ENCODE measurements at regions not wholly inside any gene's neighbourhood (a gene's known extent, or its start where the extent isn't known, plus 50 kb on each side); places are given as distances from the start of the nearest gene placed in this dataset.

DNA sequence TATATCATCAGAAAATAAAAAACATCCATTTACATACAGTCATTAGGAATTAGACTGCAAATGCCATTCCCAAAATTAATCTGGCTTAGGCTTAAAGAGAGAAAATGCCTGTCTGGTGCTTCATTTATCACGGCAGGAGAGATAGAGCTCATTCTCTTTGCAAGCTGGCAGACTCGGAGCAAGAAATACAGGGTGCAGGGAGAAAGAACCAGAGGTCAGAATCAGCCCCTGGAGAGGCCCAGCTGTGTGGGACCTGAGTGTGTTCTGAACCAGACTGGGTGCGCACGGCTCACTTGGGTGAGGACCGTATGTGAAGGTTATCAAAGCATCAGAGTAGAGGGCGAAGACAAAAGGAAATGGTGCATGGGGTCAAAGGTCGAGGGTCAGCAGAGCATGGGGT lies 227.8 kb downstream of the ACKR3 start:
- no peak for TF ChIP-seq POLR2AphosphoS5 (IDR thresholded peaks at IDR 0.05)
- TF ChIP-seq, protein P1, sequence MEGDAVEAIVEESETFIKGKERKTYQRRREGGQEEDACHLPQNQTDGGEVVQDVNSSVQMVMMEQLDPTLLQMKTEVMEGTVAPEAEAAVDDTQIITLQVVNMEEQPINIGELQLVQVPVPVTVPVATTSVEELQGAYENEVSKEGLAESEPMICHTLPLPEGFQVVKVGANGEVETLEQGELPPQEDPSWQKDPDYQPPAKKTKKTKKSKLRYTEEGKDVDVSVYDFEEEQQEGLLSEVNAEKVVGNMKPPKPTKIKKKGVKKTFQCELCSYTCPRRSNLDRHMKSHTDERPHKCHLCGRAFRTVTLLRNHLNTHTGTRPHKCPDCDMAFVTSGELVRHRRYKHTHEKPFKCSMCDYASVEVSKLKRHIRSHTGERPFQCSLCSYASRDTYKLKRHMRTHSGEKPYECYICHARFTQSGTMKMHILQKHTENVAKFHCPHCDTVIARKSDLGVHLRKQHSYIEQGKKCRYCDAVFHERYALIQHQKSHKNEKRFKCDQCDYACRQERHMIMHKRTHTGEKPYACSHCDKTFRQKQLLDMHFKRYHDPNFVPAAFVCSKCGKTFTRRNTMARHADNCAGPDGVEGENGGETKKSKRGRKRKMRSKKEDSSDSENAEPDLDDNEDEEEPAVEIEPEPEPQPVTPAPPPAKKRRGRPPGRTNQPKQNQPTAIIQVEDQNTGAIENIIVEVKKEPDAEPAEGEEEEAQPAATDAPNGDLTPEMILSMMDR (IDR thresholded peaks at IDR 0.05): no peak
